Fibroblast of villous mesenchyme (primary cell): ENCODE measurements at regions not wholly inside any gene's neighbourhood (a gene's known extent, or its start where the extent isn't known, plus 50 kb on each side); places are given as distances from the start of the nearest gene placed in this dataset.

Source experiments
- DNase-seq: peaks from one replicate; pipeline ENCODE4 v3.0.0-alpha.2; 2010; ENCODE audit warnings: low read depth
- H3K4me3 ChIP-seq: 2 replicates; pipeline ENCODE4 v1.5.1; 2011; ENCODE audit warnings: low read depth, mild to moderate bottlenecking, low read length
- TF ChIP-seq, protein P1 (sequence below): IDR thresholded peaks from 2 replicates; pipeline ENCODE4 v1.5.1; 2012; ENCODE audit warnings: low read depth, mild to moderate bottlenecking, low read length; ENCODE audit not compliant: insufficient read depth

DNA sequence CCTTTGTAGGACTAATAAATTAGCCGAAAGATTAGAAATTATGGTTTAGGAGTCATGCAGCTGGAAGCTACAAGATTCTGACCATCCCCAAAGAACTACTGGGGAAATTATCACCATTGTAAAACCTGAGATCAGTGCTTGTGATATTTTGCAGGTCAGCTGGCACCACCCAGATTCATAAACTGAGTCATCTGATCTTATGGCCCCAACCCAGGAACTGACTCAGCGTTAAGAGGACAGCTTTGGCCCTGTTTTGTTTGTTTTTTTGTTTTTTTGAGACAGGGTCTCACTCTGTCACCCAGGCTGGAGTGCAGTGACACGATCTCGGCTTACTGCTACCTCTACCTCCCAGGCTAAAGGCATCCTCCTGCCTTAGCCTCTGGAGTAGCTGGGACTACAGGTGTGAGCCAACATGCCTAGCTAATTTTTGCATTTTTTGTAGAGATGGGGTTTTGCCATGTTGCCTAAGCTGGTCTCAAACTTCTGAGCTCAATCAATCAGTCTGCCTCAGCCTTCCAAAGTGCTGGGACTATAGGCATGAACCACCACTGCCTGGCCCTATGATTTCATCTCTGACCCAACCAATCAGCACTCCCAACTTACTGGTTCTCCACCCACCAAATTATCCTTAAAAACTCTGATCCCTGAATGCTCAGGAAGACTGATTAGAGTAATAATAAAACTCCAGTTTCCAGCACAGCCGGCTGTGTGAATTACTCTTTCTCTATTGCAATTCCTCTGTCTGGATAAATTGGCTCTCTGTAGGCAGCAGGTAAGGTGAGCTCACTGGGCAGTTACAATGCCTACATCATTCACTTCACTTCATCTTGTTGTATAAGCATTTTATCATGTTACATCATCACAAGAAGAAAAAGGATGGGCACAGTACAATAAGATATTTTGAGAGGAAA, 79.4 kb upstream of the KSR1 start:
- TF ChIP-seq, protein P1, sequence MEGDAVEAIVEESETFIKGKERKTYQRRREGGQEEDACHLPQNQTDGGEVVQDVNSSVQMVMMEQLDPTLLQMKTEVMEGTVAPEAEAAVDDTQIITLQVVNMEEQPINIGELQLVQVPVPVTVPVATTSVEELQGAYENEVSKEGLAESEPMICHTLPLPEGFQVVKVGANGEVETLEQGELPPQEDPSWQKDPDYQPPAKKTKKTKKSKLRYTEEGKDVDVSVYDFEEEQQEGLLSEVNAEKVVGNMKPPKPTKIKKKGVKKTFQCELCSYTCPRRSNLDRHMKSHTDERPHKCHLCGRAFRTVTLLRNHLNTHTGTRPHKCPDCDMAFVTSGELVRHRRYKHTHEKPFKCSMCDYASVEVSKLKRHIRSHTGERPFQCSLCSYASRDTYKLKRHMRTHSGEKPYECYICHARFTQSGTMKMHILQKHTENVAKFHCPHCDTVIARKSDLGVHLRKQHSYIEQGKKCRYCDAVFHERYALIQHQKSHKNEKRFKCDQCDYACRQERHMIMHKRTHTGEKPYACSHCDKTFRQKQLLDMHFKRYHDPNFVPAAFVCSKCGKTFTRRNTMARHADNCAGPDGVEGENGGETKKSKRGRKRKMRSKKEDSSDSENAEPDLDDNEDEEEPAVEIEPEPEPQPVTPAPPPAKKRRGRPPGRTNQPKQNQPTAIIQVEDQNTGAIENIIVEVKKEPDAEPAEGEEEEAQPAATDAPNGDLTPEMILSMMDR, result no peak
- DNase-seq, result peak; percentile 68
- no peak overlapping the region for H3K4me3 ChIP-seq

DNA sequence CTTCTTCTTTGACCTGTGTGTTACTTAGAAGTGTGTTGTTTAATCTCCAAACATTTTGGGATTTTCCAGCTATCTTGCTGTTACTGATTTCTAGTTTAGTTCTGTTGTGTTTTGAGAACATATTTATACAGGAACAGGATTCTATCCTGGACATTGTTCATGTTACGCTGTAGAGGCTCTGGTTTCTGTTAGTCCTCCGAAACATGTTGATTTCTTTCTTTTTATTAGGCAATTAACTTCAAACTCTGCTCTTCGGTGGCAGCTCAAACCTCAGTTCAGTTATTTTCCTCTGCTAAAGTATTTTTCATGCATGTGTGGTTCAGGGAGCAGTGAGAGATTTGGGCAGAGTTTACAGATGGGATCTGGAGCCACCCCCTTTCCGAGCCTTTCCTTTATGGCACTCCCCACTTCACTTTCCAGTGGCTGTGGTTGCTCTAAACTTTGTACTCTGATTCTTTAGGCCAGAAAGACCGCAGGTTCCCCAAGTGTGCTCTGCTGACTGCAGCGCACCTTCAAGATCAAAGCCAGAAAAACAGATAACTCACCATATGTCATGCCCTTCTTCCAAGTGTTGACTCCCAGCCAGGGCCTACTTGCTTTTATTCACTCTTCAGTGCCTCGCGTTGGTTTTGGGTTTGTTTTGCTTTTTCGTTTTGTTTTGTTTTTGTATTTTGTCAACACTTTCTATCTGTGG, 77.6 kb upstream of the KSR1 start:
- DNase-seq, result peak; percentile 73
- TF ChIP-seq, protein P1, result no peak
- no peak overlapping the region for H3K4me3 ChIP-seq

DNA sequence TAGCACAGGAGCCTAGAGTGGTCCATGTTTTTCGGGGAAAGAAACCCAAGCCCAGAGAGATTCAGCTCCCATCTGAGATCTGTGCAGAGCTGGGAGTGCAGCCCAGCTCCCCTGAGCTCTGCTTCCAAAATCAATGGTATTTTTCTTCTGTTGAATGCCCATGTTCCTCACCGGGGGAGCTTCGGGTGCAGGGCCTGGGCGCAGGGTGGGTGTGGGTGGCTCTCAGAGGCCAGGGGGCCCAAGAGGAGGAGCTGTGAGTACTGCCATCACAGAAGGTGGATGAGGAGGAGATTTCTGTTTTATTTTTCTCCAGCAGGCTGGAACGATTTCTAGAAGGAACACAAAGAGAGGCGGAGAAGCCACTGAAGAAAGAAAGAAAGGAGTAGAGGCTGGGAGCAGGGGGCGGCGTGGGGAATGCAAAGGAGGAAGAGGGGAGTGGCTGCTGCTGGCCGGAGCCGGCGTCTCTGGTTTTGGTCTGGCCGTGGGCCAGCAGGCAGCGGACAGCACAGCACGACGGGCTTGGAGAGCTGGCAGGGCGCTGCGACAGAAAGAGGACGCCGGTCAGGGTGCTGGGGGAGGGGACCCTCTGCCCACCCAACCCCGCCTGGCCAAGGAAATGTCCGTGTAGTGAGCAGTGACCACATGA, 76.2 kb upstream of the KSR1 start:
- TF ChIP-seq, protein P1, result no peak
- DNase-seq, result peak; percentile 66
- H3K4me3 ChIP-seq, result peak overlapping the region; percentile 43

DNA sequence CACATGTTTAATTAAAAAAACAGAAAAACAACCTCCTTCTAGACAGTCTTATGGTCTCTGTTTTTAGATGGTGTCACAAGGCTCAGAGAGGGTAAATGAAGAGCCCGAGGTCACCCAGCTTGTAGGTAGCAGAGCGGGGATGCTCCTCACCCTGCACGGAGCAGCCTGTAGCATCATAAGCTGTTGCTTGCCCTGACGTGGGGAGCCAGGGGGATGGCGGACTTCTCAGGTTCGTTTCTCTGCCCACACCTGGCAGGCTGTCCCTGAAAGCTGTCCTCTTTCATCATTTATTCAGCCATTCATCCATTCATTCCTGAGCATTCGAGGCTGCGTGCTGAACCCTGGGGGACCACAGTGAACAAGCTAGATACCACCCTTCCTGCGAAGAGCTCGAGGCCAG, 75.7 kb upstream of the KSR1 start:
- H3K4me3 ChIP-seq, result peak overlapping the region; percentile 43
- no peak for DNase-seq
- TF ChIP-seq, protein P1, result no peak

DNA sequence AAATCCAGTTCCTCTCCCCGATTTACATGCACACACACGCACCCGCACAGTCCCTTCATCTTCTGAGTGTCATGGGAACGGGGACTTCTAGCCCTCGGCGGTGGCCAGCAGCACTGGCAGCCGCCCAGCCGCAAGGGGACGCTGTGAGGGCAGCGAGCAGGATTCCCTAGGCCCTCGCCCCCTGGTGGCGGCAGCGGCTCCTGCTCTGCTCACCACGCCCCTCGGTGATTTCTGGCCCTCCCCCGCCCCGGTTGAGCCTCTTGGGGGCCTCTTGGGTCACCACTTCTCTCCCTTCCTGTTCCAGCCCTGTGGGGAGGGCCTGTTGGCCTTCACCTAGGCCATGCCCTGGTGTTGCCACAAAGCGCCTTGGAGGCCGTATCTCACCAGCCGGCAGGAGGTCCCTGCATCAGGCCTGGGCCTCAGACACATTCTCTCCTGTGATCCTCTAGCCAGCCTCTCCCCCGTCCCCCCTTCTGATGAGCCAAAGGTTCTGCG, 75.2 kb upstream of the KSR1 start:
- TF ChIP-seq, protein P1, result peak; percentile 81
- DNase-seq, result peak; percentile 45
- H3K4me3 ChIP-seq, result no peak overlapping the region

DNA sequence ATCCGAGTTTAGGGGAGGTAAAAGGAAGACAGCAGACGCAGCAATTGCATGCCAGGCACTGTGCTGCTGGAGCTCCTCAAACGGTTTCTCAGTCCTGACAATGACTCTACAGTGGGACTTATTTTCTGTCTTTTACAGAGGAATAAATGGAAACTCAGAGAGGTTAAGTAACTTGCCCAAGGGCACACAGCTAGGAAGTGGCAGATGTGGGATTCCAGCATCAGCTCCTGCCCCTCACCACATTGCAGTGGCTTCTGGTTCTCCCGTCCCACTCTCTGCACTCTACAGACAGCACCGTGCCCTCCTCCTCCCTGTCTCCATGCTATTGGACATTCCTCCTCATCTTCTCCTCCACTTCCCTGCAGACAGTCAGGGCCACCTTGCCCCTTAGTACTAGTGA, 74.2 kb upstream of the KSR1 start:
- DNase-seq, result no peak
- TF ChIP-seq, protein P1, result no peak
- no peak overlapping the region for H3K4me3 ChIP-seq
